ENCODE measurements at regions not wholly inside any gene's neighbourhood (a gene's known extent, or its start where the extent isn't known, plus 50 kb on each side); places are given as distances from the start of the nearest gene placed in this dataset.
"Not testable (repeated sequence)": the region's sequence is repeated elsewhere in the genome, so short reads cannot be mapped to it uniquely, and the experiment has no call there.

DNA sequence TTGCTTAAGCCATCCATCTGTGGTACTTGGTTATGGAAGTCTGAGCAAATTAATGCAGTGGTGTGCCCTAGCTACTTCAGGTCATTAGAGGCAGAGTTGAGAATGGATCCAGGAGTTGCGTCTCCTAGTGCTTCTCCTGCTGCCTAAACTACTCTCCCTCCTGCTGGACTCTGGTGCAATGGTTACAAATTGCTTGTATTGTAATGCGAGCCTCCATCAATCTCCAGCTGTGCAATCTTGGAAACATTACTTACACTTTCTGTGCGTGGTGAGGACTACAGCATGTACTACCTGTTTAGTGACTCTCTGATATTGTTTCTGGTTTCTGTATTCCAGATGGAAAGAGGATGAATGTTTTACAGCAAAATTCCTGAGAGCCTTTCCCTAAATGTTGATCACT lies 119.0 kb upstream of the CYRIA start:
- no peak for DNase-seq

DNA sequence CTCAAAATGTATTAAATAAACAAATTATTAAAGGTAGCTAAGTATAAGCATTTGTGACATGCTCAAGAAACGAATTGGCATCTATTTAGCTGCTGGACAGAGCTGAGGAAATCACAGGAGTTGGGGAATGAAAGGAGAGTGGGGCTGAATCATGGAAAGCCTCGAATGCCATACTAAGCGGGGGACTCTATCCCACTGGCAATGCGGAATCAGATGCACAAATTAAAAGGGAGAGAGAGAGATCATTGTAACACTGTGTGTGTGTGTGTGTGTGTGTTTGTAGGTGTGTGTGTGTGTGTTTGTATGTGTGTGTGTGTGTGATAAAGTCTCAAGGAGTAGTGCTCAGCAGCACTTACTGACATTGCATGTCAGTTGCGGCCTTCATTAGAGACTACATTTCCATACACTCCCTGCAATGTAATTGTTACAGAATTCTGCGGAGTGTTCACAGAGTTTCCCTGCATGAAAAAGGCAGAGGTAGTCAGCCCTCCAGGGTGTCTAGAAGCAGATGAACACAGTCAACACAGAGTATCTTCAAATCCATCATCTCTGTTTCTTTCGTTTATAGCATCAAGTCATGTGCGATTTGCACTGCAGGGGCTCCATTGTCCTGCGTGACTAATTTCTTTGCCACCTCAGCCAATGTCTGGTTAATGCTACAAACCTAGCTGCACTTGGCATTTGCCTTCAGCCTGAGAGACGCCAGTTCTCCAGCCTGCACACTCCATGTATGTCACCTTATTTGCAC lies 111.7 kb upstream of the CYRIA start:
- no peak for DNase-seq

DNA sequence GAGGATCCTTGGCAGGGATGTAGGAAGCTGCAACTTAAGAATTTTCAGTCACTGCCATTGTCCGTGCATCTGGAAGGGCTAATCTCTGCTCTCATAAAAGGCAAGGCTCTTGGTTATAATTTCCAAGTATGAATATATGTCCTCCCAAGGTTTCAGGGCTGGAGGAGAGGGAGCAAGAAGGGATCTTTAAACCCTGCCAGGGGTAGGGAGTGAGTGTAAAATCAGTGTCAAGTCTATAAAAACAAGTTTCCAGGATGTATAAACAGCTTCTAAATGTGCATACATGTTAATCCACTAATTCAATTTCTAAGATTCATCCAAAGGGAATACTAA lies 110.2 kb upstream of the CYRIA start:
- DNase-seq = no peak

DNA sequence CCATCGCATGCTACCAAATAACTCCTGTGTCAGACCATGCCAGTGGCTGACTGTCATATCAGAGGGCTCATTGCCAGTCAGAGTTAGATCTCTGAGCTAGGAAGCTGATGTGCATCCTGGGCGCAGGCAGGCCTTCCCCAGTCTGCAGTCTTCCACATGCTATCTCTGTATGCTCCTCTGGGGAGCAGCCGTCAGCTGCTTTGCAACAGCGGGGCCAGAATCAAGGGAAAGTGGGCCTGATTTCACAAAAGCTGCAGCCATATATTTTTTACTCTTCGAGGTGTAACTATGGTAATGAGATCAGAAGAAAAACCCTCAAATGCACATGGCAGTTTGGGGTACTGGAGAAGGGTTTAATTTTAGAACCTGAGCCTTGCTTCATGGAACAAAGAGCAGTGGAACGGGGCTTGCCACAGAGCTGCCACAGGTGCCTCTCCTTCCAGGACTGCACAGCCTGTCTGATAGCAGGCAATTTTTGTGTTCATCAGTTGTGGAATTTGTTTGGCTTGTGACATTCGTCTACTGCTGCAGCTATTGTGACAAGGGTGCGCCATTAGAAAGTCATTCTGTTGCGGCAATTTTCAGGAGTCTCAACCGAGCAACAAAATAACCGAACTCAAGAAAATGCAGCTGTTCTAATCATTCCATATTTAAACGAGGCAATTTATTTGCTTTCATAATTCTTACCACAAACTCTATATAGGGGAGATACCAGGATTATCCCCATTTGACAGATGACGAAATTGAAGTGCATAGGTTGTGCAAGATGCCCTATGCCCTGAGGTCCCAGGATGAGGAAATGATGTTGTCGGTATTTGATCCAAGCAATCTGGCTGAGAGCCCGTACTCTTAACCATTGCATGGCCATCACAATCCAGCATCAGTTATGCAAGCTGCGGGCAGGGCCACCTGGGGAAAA lies 109.6 kb upstream of the CYRIA start:
- DNase-seq = peak; percentile 8 to 54

DNA sequence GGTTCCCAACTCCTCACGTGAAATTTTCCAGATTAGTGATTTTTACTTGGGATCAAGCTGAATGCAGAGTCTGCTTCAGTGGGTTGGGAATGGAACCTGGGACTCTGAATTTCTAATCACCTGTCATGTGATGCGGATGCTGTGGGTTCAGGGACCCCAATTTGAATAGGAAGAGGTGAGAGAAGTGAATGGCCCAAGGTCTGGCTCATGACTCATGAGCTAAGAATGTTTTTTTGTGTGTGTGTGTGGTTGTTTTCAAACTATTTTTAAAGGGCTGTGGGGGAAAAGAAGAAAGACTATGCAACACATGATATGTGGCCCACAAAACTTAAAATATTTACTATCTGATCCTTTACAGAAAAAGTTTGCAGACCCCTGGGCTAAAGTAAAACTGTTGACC lies 108.5 kb upstream of the CYRIA start:
- no peak for DNase-seq

DNA sequence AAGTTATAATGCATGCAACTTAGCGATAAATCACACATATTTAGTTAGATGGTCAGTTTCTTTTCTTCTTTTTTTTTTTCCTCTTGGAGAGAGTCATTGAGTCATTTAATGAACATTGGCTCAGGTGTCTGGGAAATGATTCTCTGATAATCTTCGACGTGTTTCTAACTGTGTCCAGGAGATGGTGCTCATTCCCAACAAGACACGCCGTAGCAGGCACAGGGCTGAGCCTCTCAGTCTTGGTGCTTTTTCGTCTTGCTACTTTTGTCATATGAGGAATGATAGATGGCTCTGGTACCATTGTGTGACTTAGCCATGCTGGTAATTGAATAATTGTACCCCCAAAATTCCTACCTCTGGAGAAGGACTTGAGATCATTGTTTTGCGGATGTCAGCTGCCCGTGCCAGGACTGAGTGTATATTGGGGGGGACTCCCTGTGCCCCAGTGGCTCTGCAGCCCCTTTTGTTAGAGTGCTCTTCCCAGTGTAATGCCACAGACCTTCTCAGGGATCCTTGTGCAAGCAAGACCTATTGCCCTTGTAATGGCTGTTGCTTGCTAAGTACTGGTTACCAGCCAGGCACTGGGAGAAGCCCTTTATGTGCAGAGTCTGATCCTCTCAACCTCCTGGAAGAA lies 107.6 kb upstream of the CYRIA start:
- peak; percentile 31 to 76 for DNase-seq

DNA sequence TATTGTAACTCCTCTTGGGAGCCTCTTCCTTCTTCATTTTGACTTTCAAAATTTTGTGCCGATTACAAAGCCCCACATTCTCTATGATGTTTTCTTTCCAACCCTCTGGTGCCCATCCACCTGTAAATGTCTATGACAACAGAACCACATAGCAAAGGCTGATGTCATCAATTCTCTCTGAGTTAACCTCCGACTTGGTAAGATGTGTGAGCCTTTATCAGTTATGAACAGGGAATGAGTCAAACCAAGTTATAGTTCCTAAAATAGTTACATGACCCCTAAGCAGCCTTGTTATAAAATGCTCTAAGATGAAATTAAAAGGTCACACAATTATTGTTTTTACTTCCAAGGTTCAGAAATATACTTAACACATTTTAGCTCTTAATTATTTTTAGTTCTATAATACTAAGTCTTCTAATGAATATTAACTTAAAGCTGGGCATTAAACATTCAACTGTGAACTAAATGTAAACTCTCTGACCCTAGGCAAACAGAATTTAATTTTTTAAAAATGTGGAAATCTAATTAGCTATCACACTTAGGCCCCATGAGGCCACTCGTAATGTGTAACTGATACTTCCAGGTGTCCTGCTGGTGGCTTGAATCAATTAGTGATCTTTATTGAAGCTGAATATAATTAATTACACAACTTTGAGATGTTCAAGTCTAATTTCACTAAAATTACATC lies 102.3 kb upstream of the CYRIA start:
- DNase-seq = peak in 1 of 2 experiments; percentile 16

DNA sequence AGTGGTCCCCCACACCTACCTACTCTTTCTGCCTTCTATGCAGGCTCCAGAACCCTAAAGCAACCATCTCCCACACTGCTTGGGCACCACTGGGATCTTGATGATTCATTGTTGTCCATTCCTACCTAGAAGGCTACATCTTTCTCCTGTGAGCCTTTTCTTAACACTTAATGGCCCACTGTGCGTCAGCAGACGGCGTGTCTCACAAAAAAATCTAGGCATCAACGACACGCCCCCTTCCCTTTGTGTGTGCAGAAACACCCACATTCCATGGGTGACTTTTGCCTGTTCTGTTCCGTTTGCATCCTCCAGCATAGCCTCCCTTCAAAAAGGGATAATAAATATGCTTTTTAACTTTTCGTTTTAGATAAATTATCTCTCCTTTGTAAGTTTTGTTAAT lies 99.7 kb upstream of the CYRIA start:
- DNase-seq = no peak

DNA sequence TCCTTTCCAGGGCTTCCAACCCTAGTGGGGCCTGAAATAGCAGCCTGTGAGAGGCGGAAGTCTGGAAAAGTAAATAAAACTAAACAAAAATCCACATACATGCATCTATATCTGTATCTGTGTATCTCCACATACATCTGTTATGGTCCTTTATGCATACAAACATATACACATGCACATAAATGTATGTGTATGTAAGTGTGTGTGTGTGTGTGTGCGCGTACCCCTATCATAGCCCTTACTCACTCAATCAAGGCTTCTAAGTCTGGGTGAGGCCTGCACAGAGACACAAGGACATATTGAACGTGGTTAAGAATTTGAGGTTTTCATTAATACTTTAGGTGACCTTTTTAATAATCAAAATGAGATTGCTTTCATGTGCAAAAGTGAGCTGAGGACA lies 98.9 kb upstream of the CYRIA start:
- DNase-seq = no peak

DNA sequence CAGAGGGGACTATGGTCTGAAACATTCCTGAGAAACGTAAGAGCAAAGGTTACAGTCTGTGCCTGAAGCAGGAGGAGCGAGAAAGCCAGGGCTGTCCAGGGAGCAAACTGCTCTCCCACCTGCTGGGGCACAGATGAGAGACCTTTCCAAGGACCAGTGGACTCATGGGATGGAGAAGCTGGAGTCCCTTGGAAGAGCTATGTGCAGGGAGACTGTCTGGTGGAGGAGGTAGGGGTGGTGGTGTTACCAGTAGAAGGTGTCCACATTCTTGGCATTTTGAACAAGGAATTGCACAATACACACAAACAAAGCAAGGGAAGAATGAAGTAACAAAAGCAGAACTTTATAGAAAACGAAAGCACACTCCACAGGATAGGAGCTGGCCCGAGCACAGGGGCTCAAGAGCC lies 97.9 kb upstream of the CYRIA start:
- no peak for DNase-seq

DNA sequence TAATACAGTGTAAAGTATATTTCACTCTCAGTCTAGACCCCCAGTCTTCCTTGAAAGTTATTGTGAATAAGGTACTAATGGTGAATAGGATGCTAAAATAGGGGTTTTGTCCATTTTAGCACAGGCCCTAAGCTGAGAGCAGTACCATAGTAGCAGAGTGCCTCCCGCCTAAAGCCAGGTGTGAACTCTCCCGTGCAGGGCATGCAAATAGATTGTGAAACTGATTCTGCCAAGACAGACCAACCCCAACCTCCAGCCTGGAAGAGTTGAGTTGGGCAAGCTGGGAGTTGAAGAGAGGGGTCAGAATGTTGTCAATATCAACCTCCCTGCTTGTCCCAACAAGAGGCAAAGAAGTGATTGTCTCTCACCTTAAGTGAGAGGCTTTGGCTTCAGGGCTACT lies 97.4 kb upstream of the CYRIA start:
- no peak for DNase-seq

DNA sequence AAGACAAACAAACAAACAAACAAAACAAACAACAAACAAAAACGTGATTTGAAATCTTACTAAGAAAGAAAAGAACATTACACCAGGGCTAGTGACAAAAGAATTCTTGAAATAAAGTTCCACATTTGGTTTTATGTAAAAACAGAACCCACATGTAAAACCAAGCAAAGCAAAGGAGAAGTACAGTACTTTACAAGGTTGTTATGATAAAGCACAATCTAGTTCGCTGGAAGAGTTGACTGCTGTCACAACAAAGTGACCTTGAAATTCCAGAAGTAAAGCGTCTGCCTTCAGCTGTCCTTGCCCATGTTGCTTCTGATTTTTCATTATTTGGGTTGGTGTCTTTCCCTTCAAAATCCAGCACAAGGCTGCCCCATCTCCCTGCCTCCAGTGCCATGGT lies 94.8 kb upstream of the CYRIA start:
- no peak for DNase-seq

DNA sequence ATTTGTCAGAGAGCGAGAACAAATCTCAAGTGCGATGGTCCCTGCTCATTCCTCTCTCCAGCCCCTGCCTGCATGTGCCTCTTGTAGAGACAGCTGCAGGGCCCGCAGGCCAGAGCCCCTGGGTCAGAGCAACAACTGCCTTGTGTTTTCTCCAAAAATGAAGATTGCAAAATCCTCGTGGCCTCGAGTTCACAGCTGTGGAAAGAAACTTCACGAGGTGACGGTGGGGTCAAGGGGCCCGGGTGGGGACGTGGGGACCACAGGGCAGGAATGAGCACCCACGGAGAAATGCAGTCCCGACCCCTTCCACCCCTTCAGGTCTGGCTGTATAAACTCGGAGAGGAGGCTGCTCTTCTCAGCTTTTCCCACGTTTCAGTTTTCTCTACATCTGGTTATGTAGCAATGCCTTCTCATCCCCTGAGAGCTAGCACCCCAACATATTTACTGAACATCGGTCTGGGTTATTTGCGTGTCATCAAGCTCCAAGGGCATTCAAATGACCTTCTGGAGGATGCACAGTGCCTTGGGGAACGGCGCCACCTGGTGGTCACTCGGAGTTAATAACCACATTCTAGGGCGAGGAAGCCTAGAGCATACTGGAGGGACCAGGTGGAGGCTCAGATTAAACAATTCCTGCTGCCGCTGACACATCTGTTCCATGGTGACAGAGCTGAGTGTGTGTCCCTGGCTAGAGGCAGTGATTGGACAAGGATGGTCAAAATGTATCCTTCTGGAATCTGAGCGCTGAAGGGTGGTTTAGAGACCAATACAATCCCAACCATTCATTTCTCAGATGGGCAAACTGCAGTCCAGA lies 91.4 kb upstream of the CYRIA start:
- DNase-seq = peak; percentile 82 to 95

DNA sequence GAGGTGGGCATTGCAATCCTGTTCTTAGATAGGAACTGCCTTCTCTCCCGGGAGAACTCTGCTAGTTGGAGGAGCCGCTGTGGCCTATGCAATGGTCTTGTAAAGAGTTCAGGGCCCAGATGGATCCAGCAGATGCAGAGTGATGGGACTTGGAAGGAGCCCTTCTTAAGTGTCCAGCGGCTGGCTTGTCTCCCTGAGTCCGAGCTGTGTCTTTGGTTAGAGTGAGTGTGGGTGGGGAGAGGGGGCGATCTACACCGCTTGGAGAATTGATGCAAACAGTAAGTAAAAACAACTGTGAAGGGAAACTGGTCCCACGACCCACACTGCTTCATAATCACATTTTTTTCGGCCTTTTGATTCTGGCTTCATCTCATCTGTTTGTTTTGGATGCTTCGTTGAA lies 89.8 kb upstream of the CYRIA start:
- no peak for DNase-seq

DNA sequence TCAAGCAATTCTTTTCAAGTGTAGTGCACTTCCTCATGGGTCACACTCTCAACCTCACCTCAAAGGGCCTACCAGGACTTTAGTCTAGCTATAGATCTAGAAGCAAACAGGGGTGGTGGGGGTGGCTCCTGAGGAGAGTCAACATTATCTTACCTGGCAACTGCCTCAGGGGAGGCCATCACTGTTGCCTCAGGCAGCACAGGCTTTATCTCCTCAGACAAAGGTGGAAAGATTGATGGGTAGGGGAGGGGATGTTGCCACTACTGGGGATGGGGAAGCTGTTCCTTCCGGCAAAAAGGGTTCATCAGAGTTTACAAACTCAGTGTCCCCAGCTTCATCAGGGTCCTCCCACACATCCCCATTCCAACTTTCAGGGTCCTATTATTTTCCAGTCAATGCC lies 87.4 kb upstream of the CYRIA start:
- not testable (repeated sequence) for DNase-seq

DNA sequence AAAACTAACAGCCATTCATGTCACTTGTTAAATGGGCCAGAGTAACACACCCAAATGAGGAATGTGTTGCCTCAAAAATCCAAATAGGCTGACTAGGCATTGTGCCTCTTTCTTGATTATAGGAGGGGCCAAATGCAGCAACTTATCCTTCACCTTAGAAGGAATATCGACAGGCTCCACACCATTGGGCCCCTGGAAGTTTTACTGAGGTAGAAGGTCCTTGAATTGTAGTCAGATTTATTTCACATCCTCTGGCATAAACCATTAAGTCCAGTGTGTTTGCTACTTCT lies 85.2 kb upstream of the CYRIA start:
- not testable (repeated sequence) for DNase-seq

DNA sequence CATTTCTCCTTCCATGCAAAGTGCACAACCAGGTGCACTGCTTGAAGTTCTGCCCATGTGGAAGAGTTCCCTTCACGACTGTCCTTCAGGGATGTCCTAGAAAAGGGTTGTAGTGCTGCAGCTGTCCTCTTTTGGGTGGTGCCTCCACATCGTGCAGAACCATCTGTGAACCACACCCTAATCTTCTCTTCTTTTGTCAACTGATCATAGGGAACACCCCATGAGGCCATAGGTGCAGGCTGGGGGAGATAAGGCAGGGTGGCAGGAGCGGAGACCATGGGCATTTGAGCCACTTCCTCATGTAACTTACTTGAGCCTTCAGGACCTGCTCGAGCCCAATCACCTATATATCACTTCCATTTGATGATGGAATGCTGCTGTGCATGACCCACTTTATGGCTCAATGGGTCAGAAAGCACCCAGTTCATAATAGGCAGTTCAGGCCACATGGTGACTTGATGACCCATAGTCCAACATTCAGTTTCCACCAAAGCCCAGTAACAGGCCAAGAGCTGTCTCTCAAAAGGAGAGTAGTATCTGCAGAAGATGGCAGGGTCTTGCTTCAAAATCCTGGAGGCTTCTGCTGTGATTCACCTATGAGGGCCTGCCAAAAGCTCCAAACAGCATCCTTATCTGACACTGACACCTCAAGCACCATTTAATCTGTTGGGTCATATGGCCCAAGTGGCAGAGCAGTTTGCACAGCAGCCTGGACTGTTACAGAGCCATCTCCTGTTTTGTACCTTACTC lies 84.7 kb upstream of the CYRIA start:
- DNase-seq = peak in 1 of 2 experiments; percentile 62

DNA sequence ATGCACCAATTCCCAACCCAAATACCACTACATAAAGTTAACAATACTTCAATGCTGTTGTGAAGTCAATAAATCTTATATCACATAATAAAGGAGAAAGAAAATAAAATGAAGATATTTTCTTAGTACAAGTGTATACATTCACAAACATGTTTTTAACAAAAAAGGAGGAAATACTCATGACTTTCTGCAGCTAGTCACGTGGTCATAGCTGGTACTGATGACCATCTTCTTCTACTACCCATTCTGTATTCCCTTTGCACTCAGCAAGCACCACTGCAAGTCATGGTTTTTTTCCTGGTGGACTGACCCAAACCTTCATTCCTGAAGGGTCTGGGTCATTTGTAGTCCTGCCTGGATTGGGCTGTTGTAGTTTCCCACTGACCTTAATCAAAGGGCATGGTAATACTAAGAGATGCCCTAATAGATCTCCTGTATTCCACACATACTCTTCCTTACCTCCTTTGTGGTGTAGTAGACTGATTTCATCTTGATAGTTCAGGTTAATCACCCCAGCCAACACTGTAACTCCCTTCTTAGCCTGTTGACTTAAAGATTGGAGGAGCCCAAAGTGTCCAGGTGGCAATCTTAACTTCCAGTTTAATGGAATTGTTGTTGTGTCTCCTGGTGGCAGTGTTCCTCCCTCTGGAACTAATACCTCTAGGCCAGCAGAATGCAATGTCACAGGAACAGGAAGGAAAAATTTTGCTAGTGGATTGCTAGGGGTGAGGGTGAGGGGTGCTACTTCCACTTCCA lies 83.1 kb upstream of the CYRIA start:
- DNase-seq = not testable (repeated sequence)

DNA sequence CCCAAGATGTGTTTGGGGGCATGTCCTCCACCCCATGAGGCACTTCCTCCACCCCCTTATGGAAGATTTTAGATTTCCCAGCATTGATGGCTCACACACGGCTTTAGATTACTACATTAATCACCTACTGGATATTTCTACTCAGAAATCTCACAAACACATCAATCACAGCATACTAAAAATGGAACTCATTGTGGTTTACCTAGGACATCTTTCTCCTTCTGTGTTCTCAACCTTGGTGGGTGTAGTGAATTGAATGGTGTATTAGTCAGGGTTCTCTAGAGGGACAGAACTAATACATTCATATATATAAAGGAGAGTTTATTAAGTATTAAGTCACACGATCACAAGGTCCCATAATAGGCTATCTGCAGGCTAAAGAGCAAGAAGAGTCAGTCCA lies 82.1 kb upstream of the CYRIA start:
- DNase-seq = no peak

DNA sequence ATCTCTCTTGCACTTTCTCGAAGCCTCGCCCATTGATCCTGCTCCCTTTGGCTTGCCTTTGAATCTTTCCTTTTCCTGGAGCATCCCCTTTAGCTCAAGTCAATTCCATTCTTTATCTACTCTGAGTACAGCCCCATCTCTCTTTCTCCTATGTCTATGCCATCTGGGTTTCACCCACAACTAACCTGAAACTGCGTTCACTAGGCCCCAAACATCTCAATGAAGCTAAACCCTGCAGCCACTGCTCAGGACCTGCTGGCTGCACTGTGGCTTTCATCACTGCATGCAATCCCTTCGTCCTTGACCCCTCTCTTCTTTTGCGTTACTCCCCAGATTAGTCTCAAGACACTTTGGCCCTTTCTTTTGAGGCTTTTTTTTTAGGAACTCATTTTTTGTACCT lies 81.6 kb upstream of the CYRIA start:
- DNase-seq = no peak

DNA sequence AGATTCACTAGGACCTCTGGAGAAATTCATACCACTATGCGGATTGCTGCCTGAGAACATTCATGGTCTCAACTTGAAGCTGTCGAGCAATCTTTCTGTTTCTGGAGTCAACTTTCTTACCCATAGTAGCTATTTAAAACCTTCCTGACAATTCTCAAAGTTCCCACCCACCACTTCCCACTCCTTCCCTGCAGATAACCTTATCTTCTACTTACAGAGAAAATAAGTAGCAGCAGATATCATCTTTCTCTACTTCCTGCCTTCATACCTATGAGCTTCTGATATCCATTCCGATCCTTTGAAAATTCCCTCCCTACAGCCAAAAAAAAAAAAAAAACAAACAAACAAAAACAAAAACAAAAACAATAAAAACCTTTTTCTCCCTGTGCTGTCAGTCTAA lies 81.2 kb upstream of the CYRIA start:
- no peak for DNase-seq

All from NCI-H524 (cell line).